ENCODE measurements at regions not wholly inside any gene's neighbourhood (a gene's known extent, or its start where the extent isn't known, plus 50 kb on each side); places are given as distances from the start of the nearest gene placed in this dataset.

GRCh38 chr12:91913651-91914050, 232.0 kb downstream of the BTG1 start:
- ATAC-seq (no peak), DNase-seq (no peak)
- intact Hi-C loops (cut with DNase I): no loop called here
- no peaks in the 10 kb centered on the region for H3K4me1 ChIP-seq
- H3K9me3 ChIP-seq: no peaks in the 10 kb centered on the region
- no peak overlapping the region for H3K4me3 ChIP-seq
- no peak overlapping the region for H3K27ac ChIP-seq
- TF ChIP-seq, protein P1, sequence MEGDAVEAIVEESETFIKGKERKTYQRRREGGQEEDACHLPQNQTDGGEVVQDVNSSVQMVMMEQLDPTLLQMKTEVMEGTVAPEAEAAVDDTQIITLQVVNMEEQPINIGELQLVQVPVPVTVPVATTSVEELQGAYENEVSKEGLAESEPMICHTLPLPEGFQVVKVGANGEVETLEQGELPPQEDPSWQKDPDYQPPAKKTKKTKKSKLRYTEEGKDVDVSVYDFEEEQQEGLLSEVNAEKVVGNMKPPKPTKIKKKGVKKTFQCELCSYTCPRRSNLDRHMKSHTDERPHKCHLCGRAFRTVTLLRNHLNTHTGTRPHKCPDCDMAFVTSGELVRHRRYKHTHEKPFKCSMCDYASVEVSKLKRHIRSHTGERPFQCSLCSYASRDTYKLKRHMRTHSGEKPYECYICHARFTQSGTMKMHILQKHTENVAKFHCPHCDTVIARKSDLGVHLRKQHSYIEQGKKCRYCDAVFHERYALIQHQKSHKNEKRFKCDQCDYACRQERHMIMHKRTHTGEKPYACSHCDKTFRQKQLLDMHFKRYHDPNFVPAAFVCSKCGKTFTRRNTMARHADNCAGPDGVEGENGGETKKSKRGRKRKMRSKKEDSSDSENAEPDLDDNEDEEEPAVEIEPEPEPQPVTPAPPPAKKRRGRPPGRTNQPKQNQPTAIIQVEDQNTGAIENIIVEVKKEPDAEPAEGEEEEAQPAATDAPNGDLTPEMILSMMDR (IDR thresholded peaks at IDR 0.05): no peak
- TF ChIP-seq POLR2A (IDR thresholded peaks at IDR 0.05): no peak
- H3K27me3 ChIP-seq: no peaks in the 10 kb centered on the region
- WGBS, 4 donors: 74 to 91% (median 78%) methylated on average over 4 of the region's 4 CpGs
- H3K36me3 ChIP-seq: no peaks in the 10 kb centered on the region

GRCh38 chr12:91913124-91913523, 232.5 kb downstream of the BTG1 start:
- intact Hi-C loops (cut with DNase I): no loop called here
- H3K27me3 ChIP-seq: no peaks in the 10 kb centered on the region
- no peaks in the 10 kb centered on the region for H3K9me3 ChIP-seq
- no peaks in the 10 kb centered on the region for H3K36me3 ChIP-seq
- H3K4me3 ChIP-seq: no peak overlapping the region
- no peaks in the 10 kb centered on the region for H3K4me1 ChIP-seq
- DNase-seq (no peak), ATAC-seq (no peak)
- TF ChIP-seq POLR2A (IDR thresholded peaks at IDR 0.05): no peak
- TF ChIP-seq, protein P1 (IDR thresholded peaks at IDR 0.05): no peak
- no peak overlapping the region for H3K27ac ChIP-seq

DNA sequence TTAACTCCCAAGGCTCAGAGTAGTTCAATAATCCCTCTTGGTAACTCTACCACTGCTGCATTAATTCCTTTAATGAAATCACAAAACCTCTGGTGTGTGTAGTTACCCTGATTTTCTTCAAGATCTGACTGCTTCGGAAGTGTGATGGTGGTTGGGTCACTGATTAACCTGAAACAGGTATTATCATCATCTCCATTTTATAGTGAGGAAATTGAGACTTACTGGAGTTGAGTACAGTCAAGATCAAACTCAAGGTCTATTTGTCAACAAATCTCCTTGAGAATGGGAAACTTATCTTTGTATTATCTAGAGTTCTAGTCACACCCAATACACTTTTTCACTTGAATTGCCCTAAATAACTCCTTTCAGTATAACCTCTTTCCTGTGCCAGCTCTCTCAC, 233.5 kb downstream of the BTG1 start:
- no peaks in the 10 kb centered on the region for H3K4me1 ChIP-seq
- H3K27me3 ChIP-seq: no peaks in the 10 kb centered on the region
- H3K4me3 ChIP-seq: no peak overlapping the region
- DNase-seq (no peak), ATAC-seq (no peak)
- H3K9me3 ChIP-seq: no peaks in the 10 kb centered on the region
- WGBS, 4 donors: 97 to 100% (median 99%) methylated on average over 1 of the region's 1 CpG
- H3K27ac ChIP-seq: no peak overlapping the region
- H3K36me3 ChIP-seq: no peaks in the 10 kb centered on the region
- TF ChIP-seq, protein P1 (IDR thresholded peaks at IDR 0.05): no peak
- no peak for TF ChIP-seq POLR2A (IDR thresholded peaks at IDR 0.05)
- intact Hi-C loops (cut with DNase I): no loop called here

DNA sequence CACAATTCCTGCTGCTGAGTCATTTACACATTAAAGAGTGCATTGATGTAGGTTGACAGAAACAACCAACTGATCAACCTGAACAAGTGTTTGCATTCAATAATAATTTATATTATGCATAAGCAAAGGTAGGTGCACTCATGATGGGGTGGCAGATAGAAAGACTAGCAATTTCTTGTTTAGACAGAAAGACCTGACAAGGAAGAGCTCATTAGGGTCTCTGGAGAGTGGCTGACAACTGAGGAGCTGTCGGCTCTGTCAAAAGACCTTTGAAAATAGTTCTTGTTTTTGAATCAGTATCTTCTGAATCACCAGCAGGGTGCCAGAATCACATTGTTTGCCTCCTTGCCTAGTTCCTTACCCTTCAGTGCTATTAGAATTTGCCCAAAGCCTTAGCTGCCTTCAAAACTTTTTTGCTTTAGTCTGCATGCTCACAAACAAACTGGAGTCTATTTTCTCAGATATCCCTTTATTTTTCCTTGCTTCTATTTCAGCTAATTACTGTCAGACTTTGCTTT, 234.7 kb downstream of the BTG1 start:
- Histone ChIP-seq H3K4me3 (no peak overlapping the region), H3K27ac (no peak overlapping the region), H3K9me3 (no peaks in the 10 kb centered on the region), H3K4me1 (no peaks in the 10 kb centered on the region), H3K27me3 (no peaks in the 10 kb centered on the region), H3K36me3 (no peaks in the 10 kb centered on the region)
- TF ChIP-seq, protein P1 (IDR thresholded peaks at IDR 0.05): no peak
- TF ChIP-seq POLR2A (IDR thresholded peaks at IDR 0.05): no peak
- ATAC-seq (no peak), DNase-seq (no peak)
- WGBS, 4 donors: 50 to 62% (median 55%) methylated on average over 1 of the region's 1 CpG
- intact Hi-C loops (cut with DNase I): no loop called here

Data from heart left ventricle (tissue), 16 donors.